Naive thymus-derived CD4-positive, alpha-beta T cell (primary cell): ENCODE measurements at regions not wholly inside any gene's neighbourhood (a gene's known extent, or its start where the extent isn't known, plus 50 kb on each side); places are given as distances from the start of the nearest gene placed in this dataset.

ENCODE experiments used
- ATAC-seq: fragments of 150-1000 bp; cut with Tn5 transposase; 2 replicates; pipeline ENCODE4 v1.10.0; 2021; ENCODE audit warnings: mild to moderate bottlenecking, moderate library complexity
- CTCF ChIA-PET: fragments of 350-600 bp; sonication (Branson Sonifier 250); formaldehyde crosslinking; loops from one replicate; lab custom pipeline; 2021; ENCODE audit warnings: antibody characterized with exemption; lab: Charles Lee
- POLR2A ChIA-PET: fragments of 350-600 bp; sonication (Branson Sonifier 250); formaldehyde crosslinking; loops from one replicate; lab custom pipeline; 2021; ENCODE audit warnings: antibody characterized with exemption, inconsistent platforms; lab: Charles Lee
- DNase-seq, 9 donors: peaks; one replicate each; pipeline versions ENCODE4 v3.0.0 to v3.0.0-alpha.2; 2020 to 2022; ENCODE audit warnings: mixed read lengths in 1 of 9
- H3K27ac ChIP-seq: one replicate; pipeline ENCODE4 v1.7.0; 2013; ENCODE audit warnings: mild to moderate bottlenecking, low read depth, low read length, moderate library complexity
- H3K27me3 ChIP-seq, 2 donors: one replicate each; pipeline ENCODE4 v1.7.0; 2013; ENCODE audit warnings: low read length in 2 of 2, mild to moderate bottlenecking in 2 of 2, moderate library complexity in 2 of 2; ENCODE audit not compliant: control insufficient read depth in 2 of 2, insufficient read depth in 2 of 2
- H3K36me3 ChIP-seq, 3 experiments: 1 replicate in 2 of 3; 2 replicates in 1 of 3; pipeline ENCODE4 v1.7.0; 2013; ENCODE audit warnings: low read length in 3 of 3, mild to moderate bottlenecking in 3 of 3, moderate library complexity in 1 of 3; ENCODE audit not compliant: insufficient read depth in 3 of 3, control insufficient read depth in 2 of 3
- H3K4me1 ChIP-seq, 2 donors: one replicate each; pipeline ENCODE4 v1.7.0; 2013; ENCODE audit warnings: low read length in 2 of 2, mild to moderate bottlenecking in 2 of 2, moderate library complexity in 1 of 2; ENCODE audit not compliant: control insufficient read depth in 2 of 2, insufficient read depth in 2 of 2
- H3K4me3 ChIP-seq: 2 replicates; pipeline ENCODE4 v1.7.0; 2013; ENCODE audit warnings: mild to moderate bottlenecking, low read length
- H3K9me3 ChIP-seq, 3 experiments: 1 replicate in 2 of 3; 2 replicates in 1 of 3; pipeline ENCODE4 v1.7.0; 2013; ENCODE audit warnings: low read length in 3 of 3; ENCODE audit not compliant: control insufficient read depth in 2 of 3
- H3K27ac Mint-ChIP-seq, 9 donors: one replicate each; pipeline ENCODE4 v1.8.0; 2020 to 2022; ENCODE audit warnings: mixed read lengths in 9 of 9, mild to moderate bottlenecking in 8 of 9, moderate library complexity in 5 of 9, inconsistent platforms in 2 of 9
- H3K27me3 Mint-ChIP-seq, 5 donors: one replicate each; pipeline ENCODE4 v1.8.0; 2021 to 2022; ENCODE audit warnings: mixed read lengths in 5 of 5, mild to moderate bottlenecking in 1 of 5
- H3K36me3 Mint-ChIP-seq, 5 donors: one replicate each; pipeline ENCODE4 v1.8.0; 2020 to 2022; ENCODE audit warnings: mixed read lengths in 5 of 5, mild to moderate bottlenecking in 3 of 5, inconsistent platforms in 1 of 5
- H3K4me1 Mint-ChIP-seq, 7 donors: one replicate each; pipeline ENCODE4 v1.8.0; 2020 to 2022; ENCODE audit warnings: mixed read lengths in 7 of 7, mild to moderate bottlenecking in 3 of 7, inconsistent platforms in 1 of 7
- H3K4me3 Mint-ChIP-seq, 10 donors: one replicate each; pipeline ENCODE4 v1.8.0; 2020 to 2022; ENCODE audit warnings: mild to moderate bottlenecking in 10 of 10, mixed read lengths in 10 of 10, moderate library complexity in 6 of 10, inconsistent platforms in 2 of 10
- H3K9me3 Mint-ChIP-seq, 11 donors: one replicate each; pipeline ENCODE4 v1.8.0; 2020 to 2022; ENCODE audit warnings: mixed read lengths in 11 of 11, mild to moderate bottlenecking in 4 of 11, inconsistent platforms in 1 of 11, moderate library complexity in 1 of 11
- intact Hi-C, 2 donors: fragments of 100-400 bp; cut with micrococcal nuclease; formaldehyde crosslinking; loops; one replicate each; pipeline ENCODE4 v1.15.1; 2023

GRCh38 chr13:85655040-85655439 is 144.2 kb downstream of the SLITRK6 start:
- no peak for ATAC-seq
- Mint-ChIP-seq H3K36me3 (no peaks in the 10 kb centered on the region), H3K4me1 (no peaks in the 10 kb centered on the region), H3K9me3 (peaks cover 0 to 26% (median 2%) of the 10 kb centered on the region in 11 donors), H3K27ac (no peak overlapping the region), H3K27me3 (no peaks in the 10 kb centered on the region), H3K4me3 (no peak overlapping the region)
- DNase-seq: no peak
- ChIA-PET CTCF (no interaction called here), POLR2A (no interaction called here)
- intact Hi-C loops: no loop called here
- Histone ChIP-seq H3K36me3 (no peaks in the 10 kb centered on the region), H3K9me3 (no peaks in the 10 kb centered on the region), H3K4me3 (no peak overlapping the region), H3K4me1 (no peaks in the 10 kb centered on the region), H3K27ac (no peak overlapping the region), H3K27me3 (no peaks in the 10 kb centered on the region)

DNA sequence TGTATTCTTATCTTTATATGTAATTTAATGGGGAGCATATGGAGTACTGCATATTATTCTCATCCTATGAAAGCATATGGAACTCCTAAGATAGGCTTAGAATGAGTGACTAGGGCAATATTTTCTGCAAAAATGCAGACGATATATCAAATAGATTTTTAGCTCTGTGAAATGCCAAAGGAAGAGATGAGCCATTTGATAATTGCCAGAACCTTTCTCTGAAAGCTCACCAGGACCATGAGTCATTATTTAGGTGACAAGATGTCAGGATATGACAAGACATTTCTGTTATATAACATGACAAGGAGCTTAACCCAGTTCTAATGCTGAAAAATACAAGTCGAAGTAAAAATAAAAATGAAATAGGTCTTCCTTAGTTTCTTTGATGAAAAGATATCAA is 145.0 kb downstream of the SLITRK6 start:
- H3K4me3 ChIP-seq: no peak overlapping the region
- ATAC-seq (no peak), DNase-seq (no peak)
- Mint-ChIP-seq H3K4me3 (no peak overlapping the region), H3K9me3 (peaks cover 0 to 22% (median 2%) of the 10 kb centered on the region in 11 donors), H3K4me1 (no peaks in the 10 kb centered on the region), H3K27me3 (no peaks in the 10 kb centered on the region), H3K36me3 (no peaks in the 10 kb centered on the region), H3K27ac (no peak overlapping the region)
- no peaks in the 10 kb centered on the region for H3K27me3 ChIP-seq
- H3K27ac ChIP-seq: no peak overlapping the region
- POLR2A ChIA-PET: no interaction called here
- intact Hi-C loops: no loop called here
- CTCF ChIA-PET: no interaction called here
- no peaks in the 10 kb centered on the region for H3K4me1 ChIP-seq
- no peaks in the 10 kb centered on the region for H3K9me3 ChIP-seq
- no peaks in the 10 kb centered on the region for H3K36me3 ChIP-seq

DNA sequence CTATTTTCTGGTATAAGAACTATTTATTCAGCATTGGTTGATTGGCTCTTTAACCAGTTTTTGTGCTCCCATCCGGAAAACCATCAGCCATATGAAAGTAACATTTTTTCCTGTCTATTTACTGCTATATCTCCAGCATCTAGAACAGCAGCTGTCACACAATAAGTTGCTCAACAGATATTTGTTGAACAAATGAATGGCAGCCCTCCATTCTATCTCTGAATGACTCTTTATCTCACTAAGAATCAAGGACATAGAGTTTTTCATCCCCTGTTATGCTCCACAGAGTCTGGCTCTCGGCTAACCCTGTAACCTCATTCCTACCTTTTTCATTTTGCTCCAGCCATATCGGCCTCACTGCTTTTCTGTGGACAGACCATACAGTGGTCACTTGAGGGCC is 145.5 kb downstream of the SLITRK6 start:
- DNase-seq (no peak), ATAC-seq (no peak)
- no peaks in the 10 kb centered on the region for H3K27me3 ChIP-seq
- POLR2A ChIA-PET: no interaction called here
- H3K27ac Mint-ChIP-seq: no peak overlapping the region
- H3K9me3 Mint-ChIP-seq: peaks cover 0 to 22% (median 2%) of the 10 kb centered on the region in 11 donors
- H3K27ac ChIP-seq: no peak overlapping the region
- H3K4me1 ChIP-seq: no peaks in the 10 kb centered on the region
- no peaks in the 10 kb centered on the region for H3K9me3 ChIP-seq
- no peaks in the 10 kb centered on the region for H3K36me3 ChIP-seq
- H3K4me1 Mint-ChIP-seq: no peaks in the 10 kb centered on the region
- CTCF ChIA-PET: no interaction called here
- intact Hi-C loops: no loop called here
- no peaks in the 10 kb centered on the region for H3K36me3 Mint-ChIP-seq
- no peak overlapping the region for H3K4me3 ChIP-seq
- no peak overlapping the region for H3K4me3 Mint-ChIP-seq
- H3K27me3 Mint-ChIP-seq: no peaks in the 10 kb centered on the region

DNA sequence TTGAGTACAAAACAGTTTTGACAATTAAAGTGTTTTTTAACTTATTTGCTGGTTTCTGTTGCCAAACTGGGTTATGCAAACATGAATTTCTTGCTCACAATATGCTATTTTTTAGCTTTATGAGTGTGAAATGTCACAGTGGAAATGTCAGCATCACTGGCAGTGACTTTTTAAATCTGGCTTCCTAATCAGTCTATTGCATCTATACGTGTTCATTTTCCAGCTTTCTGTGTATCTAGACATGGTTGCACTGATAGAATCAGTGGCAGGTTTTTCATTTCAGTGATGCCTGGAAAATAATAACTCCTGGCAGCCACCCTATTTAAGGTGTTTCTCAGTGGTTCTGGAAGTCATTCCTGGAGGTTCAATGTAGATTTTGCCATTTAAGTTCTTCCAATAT is 146.7 kb downstream of the SLITRK6 start:
- ChIA-PET CTCF (no interaction called here), POLR2A (no interaction called here)
- intact Hi-C loops: no loop called here
- no peak overlapping the region for H3K27ac Mint-ChIP-seq
- no peaks in the 10 kb centered on the region for H3K4me1 Mint-ChIP-seq
- Histone ChIP-seq H3K36me3 (no peaks in the 10 kb centered on the region), H3K27ac (no peak overlapping the region), H3K4me3 (no peak overlapping the region), H3K9me3 (no peaks in the 10 kb centered on the region), H3K27me3 (no peaks in the 10 kb centered on the region), H3K4me1 (no peaks in the 10 kb centered on the region)
- ATAC-seq: no peak
- H3K9me3 Mint-ChIP-seq: peaks cover 0 to 15% (median 2%) of the 10 kb centered on the region in 11 donors
- no peaks in the 10 kb centered on the region for H3K36me3 Mint-ChIP-seq
- H3K27me3 Mint-ChIP-seq: no peaks in the 10 kb centered on the region
- DNase-seq: no peak
- no peak overlapping the region for H3K4me3 Mint-ChIP-seq

- ATAC-seq (no peak), DNase-seq (no peak)
- H3K27me3 ChIP-seq: no peaks in the 10 kb centered on the region
- intact Hi-C loops: no loop called here
- CTCF ChIA-PET: no interaction called here
- Mint-ChIP-seq H3K9me3 (peaks cover 0 to 14% (median 2%) of the 10 kb centered on the region in 11 donors), H3K4me3 (no peak overlapping the region), H3K4me1 (no peaks in the 10 kb centered on the region), H3K36me3 (no peaks in the 10 kb centered on the region), H3K27me3 (no peaks in the 10 kb centered on the region), H3K27ac (no peak overlapping the region)
- H3K4me3 ChIP-seq: no peak overlapping the region
- H3K27ac ChIP-seq: no peak overlapping the region
- no peaks in the 10 kb centered on the region for H3K4me1 ChIP-seq
- H3K9me3 ChIP-seq: no peaks in the 10 kb centered on the region
- H3K36me3 ChIP-seq: no peaks in the 10 kb centered on the region
- POLR2A ChIA-PET: no interaction called here
Observed at GRCh38 chr13:85651440-85651839, 147.8 kb downstream of the SLITRK6 start.

DNA sequence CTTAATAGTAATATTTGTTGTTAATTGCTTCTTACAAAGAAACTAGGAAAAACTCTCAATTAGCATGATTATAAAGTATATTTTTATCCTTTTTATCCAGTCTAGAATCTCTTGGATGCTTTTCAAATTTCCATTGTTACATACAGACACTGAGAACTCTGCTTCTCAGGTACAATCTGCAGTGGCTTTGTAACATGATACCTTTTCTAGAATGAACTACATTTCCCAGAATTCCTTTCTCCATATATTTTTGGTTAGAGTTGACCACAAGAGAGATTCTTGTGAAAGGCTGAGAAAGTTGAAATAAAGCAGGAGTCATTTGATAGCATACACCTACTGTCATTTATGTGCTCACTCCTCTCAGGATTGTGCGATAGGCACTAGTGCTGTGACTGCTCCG is 148.6 kb downstream of the SLITRK6 start:
- no peak for DNase-seq
- no peak overlapping the region for H3K4me3 Mint-ChIP-seq
- H3K9me3 Mint-ChIP-seq: peaks cover 0 to 12% (median 2%) of the 10 kb centered on the region in 11 donors
- Histone ChIP-seq H3K36me3 (no peaks in the 10 kb centered on the region), H3K27me3 (no peaks in the 10 kb centered on the region), H3K4me3 (no peak overlapping the region), H3K4me1 (no peaks in the 10 kb centered on the region), H3K9me3 (no peaks in the 10 kb centered on the region), H3K27ac (no peak overlapping the region)
- ATAC-seq: no peak
- intact Hi-C loops: no loop called here
- CTCF ChIA-PET: no interaction called here
- POLR2A ChIA-PET: no interaction called here
- no peaks in the 10 kb centered on the region for H3K27me3 Mint-ChIP-seq
- no peaks in the 10 kb centered on the region for H3K36me3 Mint-ChIP-seq
- H3K27ac Mint-ChIP-seq: no peak overlapping the region
- no peaks in the 10 kb centered on the region for H3K4me1 Mint-ChIP-seq

DNA sequence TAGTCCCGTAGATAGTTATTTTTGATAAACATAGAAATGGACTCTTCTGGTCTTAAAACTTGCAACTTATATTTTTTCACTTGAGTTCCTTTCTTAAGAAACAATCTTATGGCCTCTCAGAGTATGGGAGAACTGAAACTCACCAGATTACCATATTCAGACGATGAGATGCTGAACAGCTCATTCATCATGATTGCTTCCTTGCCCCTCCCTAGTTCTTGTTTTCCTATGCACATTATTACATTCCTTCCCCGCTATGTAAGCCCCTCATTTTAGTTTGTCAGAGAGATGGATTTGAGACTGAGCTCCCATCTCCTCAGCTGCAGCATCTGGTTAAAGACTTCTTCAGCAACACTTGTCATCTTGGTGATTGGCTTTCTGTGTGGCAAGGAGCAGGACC is 158.5 kb downstream of the SLITRK6 start:
- Histone ChIP-seq H3K4me1 (no peaks in the 10 kb centered on the region), H3K4me3 (no peak overlapping the region), H3K9me3 (no peaks in the 10 kb centered on the region), H3K27ac (no peak overlapping the region), H3K27me3 (no peaks in the 10 kb centered on the region), H3K36me3 (no peaks in the 10 kb centered on the region)
- peaks cover 0 to 10% (median 4%) of the 10 kb centered on the region in 11 donors for H3K9me3 Mint-ChIP-seq
- H3K27ac Mint-ChIP-seq: no peak overlapping the region
- ATAC-seq (no peak), DNase-seq (no peak)
- H3K4me1 Mint-ChIP-seq: no peaks in the 10 kb centered on the region
- ChIA-PET CTCF (no interaction called here), POLR2A (no interaction called here)
- intact Hi-C loops: no loop called here
- no peak overlapping the region for H3K4me3 Mint-ChIP-seq
- no peaks in the 10 kb centered on the region for H3K27me3 Mint-ChIP-seq
- H3K36me3 Mint-ChIP-seq: no peaks in the 10 kb centered on the region
